Astrocyte (in vitro differentiated cells and primary cell): ENCODE measurements at regions not wholly inside any gene's neighbourhood (a gene's known extent, or its start where the extent isn't known, plus 50 kb on each side); places are given as distances from the start of the nearest gene placed in this dataset.
A peak's percentile ranks its signal among the peaks of the same experiment; 100 is the strongest.

Source experiments
- DNase-seq: peaks from one replicate; pipeline ENCODE4 v3.0.0-alpha.2; 2010; ENCODE audit warnings: low read depth
- FAIRE-seq: peaks from 2 replicates; lab custom pipeline; 2011; peaks lifted over from hg19 to GRCh38; lab: Jason Lieb, UNC
- H2AFZ ChIP-seq: 2 replicates; pipeline ENCODE4 v1.6.0; 2012; ENCODE audit warnings: low read depth, low read length, inconsistent platforms
- H3K27ac ChIP-seq: 2 replicates; pipeline ENCODE4 v1.5.1; 2011; ENCODE audit warnings: low read depth, low read length, inconsistent platforms
- H3K27me3 ChIP-seq: 2 replicates; pipeline ENCODE4 v1.6.0; 2011; ENCODE audit warnings: low read length, inconsistent platforms; ENCODE audit not compliant: insufficient read depth
- H3K36me3 ChIP-seq: 2 replicates; pipeline ENCODE4 v1.5.1; 2011; ENCODE audit warnings: low read length, inconsistent platforms; ENCODE audit not compliant: insufficient read depth
- H3K4me1 ChIP-seq: 2 replicates; pipeline ENCODE4 v1.5.1; 2011; ENCODE audit warnings: low read length, inconsistent platforms; ENCODE audit not compliant: insufficient read depth
- H3K4me2 ChIP-seq: 2 replicates; pipeline ENCODE4 v1.6.0; 2012; ENCODE audit warnings: low read length, inconsistent platforms
- H3K4me3 ChIP-seq: 2 replicates; pipeline ENCODE4 v1.5.1; 2011; ENCODE audit warnings: low read depth, mild to moderate bottlenecking, low read length, inconsistent platforms; ENCODE audit not compliant: insufficient read depth
- H3K79me2 ChIP-seq: 2 replicates; pipeline ENCODE4 v1.6.0; 2012; ENCODE audit warnings: mild to moderate bottlenecking, low read length, inconsistent platforms; ENCODE audit not compliant: insufficient read depth
- H3K9ac ChIP-seq: 2 replicates; pipeline ENCODE4 v1.6.0; 2012; ENCODE audit warnings: mild to moderate bottlenecking, low read length, inconsistent platforms
- H3K9me3 ChIP-seq: 2 replicates; pipeline ENCODE4 v1.5.1; 2012; ENCODE audit warnings: low read depth, mild to moderate bottlenecking, low read length, inconsistent platforms; ENCODE audit not compliant: insufficient read depth
- H4K20me1 ChIP-seq: 2 replicates; pipeline ENCODE4 v1.6.0; 2012; ENCODE audit warnings: low read length, inconsistent platforms; ENCODE audit not compliant: insufficient read depth
- H3K27ac Mint-ChIP-seq: one replicate; pipeline ENCODE4 v1.8.0; 2021; ENCODE audit warnings: mild to moderate bottlenecking, mixed read lengths; ENCODE audit not compliant: unreplicated experiment
- H3K27me3 Mint-ChIP-seq: one replicate; pipeline ENCODE4 v1.8.0; 2021; ENCODE audit warnings: low read depth, mixed read lengths; ENCODE audit not compliant: unreplicated experiment
- H3K36me3 Mint-ChIP-seq: one replicate; pipeline ENCODE4 v1.8.0; 2021; ENCODE audit warnings: low read depth, mixed read lengths; ENCODE audit not compliant: unreplicated experiment
- H3K4me1 Mint-ChIP-seq: one replicate; pipeline ENCODE4 v1.8.0; 2021; ENCODE audit warnings: low read depth, mixed read lengths; ENCODE audit not compliant: unreplicated experiment
- H3K4me3 Mint-ChIP-seq: one replicate; pipeline ENCODE4 v1.8.0; 2021; ENCODE audit warnings: mild to moderate bottlenecking, moderate library complexity, mixed read lengths; ENCODE audit not compliant: unreplicated experiment
- H3K9me3 Mint-ChIP-seq: one replicate; pipeline ENCODE4 v1.8.0; 2021; ENCODE audit warnings: mild to moderate bottlenecking, mixed read lengths; ENCODE audit not compliant: unreplicated experiment
- CTCF ChIP-seq: IDR thresholded peaks from 2 replicates; pipeline ENCODE4 v1.5.1; 2011; ENCODE audit warnings: low read depth, mild to moderate bottlenecking, inconsistent platforms, low read length, moderate library complexity; ENCODE audit not compliant: insufficient read depth
- EZH2 ChIP-seq: IDR thresholded peaks from 2 replicates; pipeline ENCODE4 v1.6.1; 2012; ENCODE audit warnings: mild to moderate bottlenecking, low read length, inconsistent platforms; ENCODE audit not compliant: insufficient read depth

- no peak for DNase-seq
Measured at GRCh38 chrX:69429339-69430015, 74.6 kb upstream of the NALF2 start.

DNA sequence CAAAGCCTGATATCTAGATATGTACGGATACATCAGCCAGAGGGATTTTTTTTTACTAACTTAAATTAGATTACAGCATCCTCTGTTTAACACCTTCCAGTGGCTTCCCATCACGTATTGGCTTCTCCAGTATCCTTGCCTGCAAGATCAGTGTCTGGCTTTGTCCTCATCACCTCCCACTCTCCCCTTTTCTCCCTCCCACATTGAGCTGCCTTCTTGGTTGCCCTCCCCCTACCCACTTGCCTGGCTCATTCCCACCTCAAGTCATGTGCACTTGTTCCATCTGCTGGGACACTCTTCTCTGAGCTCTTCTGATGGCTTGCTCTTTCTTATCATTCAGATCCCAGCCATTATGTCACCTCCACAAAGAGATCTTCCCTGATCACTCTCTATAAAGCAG lies 75.9 kb upstream of the NALF2 start:
- FAIRE-seq = peak; percentile 77
- no peak overlapping the region for H3K4me2 ChIP-seq
- H3K79me2 ChIP-seq = no peaks in the 10 kb centered on the region

More at GRCh38 chrX:69429339-69430015, 74.6 kb upstream of the NALF2 start:
- no peak overlapping the region for H3K4me3 ChIP-seq
- H3K36me3 Mint-ChIP-seq = no peaks in the 10 kb centered on the region
- no peak for TF ChIP-seq CTCF
- TF ChIP-seq EZH2 = no peak
- H4K20me1 ChIP-seq = no peaks in the 10 kb centered on the region
- no peaks in the 10 kb centered on the region for H3K79me2 ChIP-seq
- no peak overlapping the region for H3K27ac Mint-ChIP-seq
- H3K4me1 ChIP-seq = no peaks in the 10 kb centered on the region
- H2AFZ ChIP-seq = no peak overlapping the region
- peaks cover 4% of the 10 kb centered on the region for H3K27me3 Mint-ChIP-seq
- H3K4me2 ChIP-seq = no peak overlapping the region
- FAIRE-seq = peak; percentile 9
- no peak overlapping the region for H3K9ac ChIP-seq
- no peaks in the 10 kb centered on the region for H3K9me3 Mint-ChIP-seq
- H3K36me3 ChIP-seq = no peaks in the 10 kb centered on the region
- no peaks in the 10 kb centered on the region for H3K9me3 ChIP-seq
- no peak overlapping the region for H3K27ac ChIP-seq
- H3K4me3 Mint-ChIP-seq = no peak overlapping the region
- H3K27me3 ChIP-seq = no peaks in the 10 kb centered on the region
- no peaks in the 10 kb centered on the region for H3K4me1 Mint-ChIP-seq

More for the DNA sequence above, 75.9 kb upstream of the NALF2 start:
- Histone ChIP-seq H3K4me1 (no peaks in the 10 kb centered on the region), H3K36me3 (no peaks in the 10 kb centered on the region), H4K20me1 (no peaks in the 10 kb centered on the region), H2AFZ (no peak overlapping the region), H3K27me3 (no peaks in the 10 kb centered on the region), H3K9me3 (no peaks in the 10 kb centered on the region), H3K27ac (no peak overlapping the region), H3K4me3 (no peak overlapping the region), H3K9ac (no peak overlapping the region)
- Mint-ChIP-seq H3K9me3 (no peaks in the 10 kb centered on the region), H3K4me3 (no peak overlapping the region), H3K27ac (no peak overlapping the region), H3K4me1 (no peaks in the 10 kb centered on the region), H3K27me3 (peaks cover 4% of the 10 kb centered on the region), H3K36me3 (no peaks in the 10 kb centered on the region)
- no peak for TF ChIP-seq EZH2
- no peak for TF ChIP-seq CTCF
- DNase-seq = no peak
